ENCODE measurements at regions not wholly inside any gene's neighbourhood (a gene's known extent, or its start where the extent isn't known, plus 50 kb on each side); places are given as distances from the start of the nearest gene placed in this dataset.
"Not testable (repeated sequence)": the region's sequence is repeated elsewhere in the genome, so short reads cannot be mapped to it uniquely, and the experiment has no call there.

- no peak for DNase-seq (ENCODE audit: extremely low read depth in 1 of 11, low read depth in 9 of 11, low spot score in 4 of 11)
Observed at GRCh38 chr7:45435131-45435530, 139.0 kb upstream of the ADCY1 start.

- no peak for DNase-seq (ENCODE audit: extremely low read depth in 1 of 11, low read depth in 9 of 11, low spot score in 4 of 11)
Observed at GRCh38 chr7:45435846-45436245, 138.3 kb upstream of the ADCY1 start.

- not testable (repeated sequence) for DNase-seq (ENCODE audit: extremely low read depth in 1 of 11, low read depth in 9 of 11, low spot score in 4 of 11)
Observed at GRCh38 chr7:45440776-45441175, 133.4 kb upstream of the ADCY1 start.

- no peak for DNase-seq (ENCODE audit: extremely low read depth in 1 of 11, low read depth in 9 of 11, low spot score in 4 of 11)
Observed at GRCh38 chr7:45443263-45443662, 130.9 kb upstream of the ADCY1 start.

GRCh38 chr7:45446195-45446944 lies 127.8 kb upstream of the ADCY1 start:
- DNase-seq (ENCODE audit: extremely low read depth in 1 of 11, low read depth in 9 of 11, low spot score in 4 of 11) = no peak

GRCh38 chr7:45447296-45447695 lies 126.9 kb upstream of the ADCY1 start:
- no peak for DNase-seq (ENCODE audit: extremely low read depth in 1 of 11, low read depth in 9 of 11, low spot score in 4 of 11)

- no peak for DNase-seq (ENCODE audit: extremely low read depth in 1 of 11, low read depth in 9 of 11, low spot score in 4 of 11)
Observed at GRCh38 chr7:45450571-45451204, 123.5 kb upstream of the ADCY1 start.

- DNase-seq (ENCODE audit: extremely low read depth in 1 of 11, low read depth in 9 of 11, low spot score in 4 of 11) = no peak
Observed at GRCh38 chr7:45451342-45452035, 122.7 kb upstream of the ADCY1 start.

- no peak for DNase-seq (ENCODE audit: extremely low read depth in 1 of 11, low read depth in 9 of 11, low spot score in 4 of 11)
Observed at GRCh38 chr7:45454771-45455170, 119.4 kb upstream of the ADCY1 start.

- no peak for DNase-seq (ENCODE audit: extremely low read depth in 1 of 11, low read depth in 9 of 11, low spot score in 4 of 11)
Observed at GRCh38 chr7:45455662-45456061, 118.5 kb upstream of the ADCY1 start.

- DNase-seq (ENCODE audit: extremely low read depth in 1 of 11, low read depth in 9 of 11, low spot score in 4 of 11) = no peak
Observed at GRCh38 chr7:45456105-45456504, 118.1 kb upstream of the ADCY1 start.

GRCh38 chr7:45456747-45457524 lies 117.2 kb upstream of the ADCY1 start:
- no peak for DNase-seq (ENCODE audit: extremely low read depth in 1 of 11, low read depth in 9 of 11, low spot score in 4 of 11)

- no peak for DNase-seq (ENCODE audit: extremely low read depth in 1 of 11, low read depth in 9 of 11, low spot score in 4 of 11)
Observed at GRCh38 chr7:45457591-45457990, 116.6 kb upstream of the ADCY1 start.

GRCh38 chr7:45459476-45459875 lies 114.7 kb upstream of the ADCY1 start:
- DNase-seq (ENCODE audit: extremely low read depth in 1 of 11, low read depth in 9 of 11, low spot score in 4 of 11) = no peak

- DNase-seq (ENCODE audit: extremely low read depth in 1 of 11, low read depth in 9 of 11, low spot score in 4 of 11) = no peak
Observed at GRCh38 chr7:45460379-45460778, 113.8 kb upstream of the ADCY1 start.

GRCh38 chr7:45461026-45461425 lies 113.1 kb upstream of the ADCY1 start:
- DNase-seq (ENCODE audit: extremely low read depth in 1 of 11, low read depth in 9 of 11, low spot score in 4 of 11) = no peak

- DNase-seq (ENCODE audit: extremely low read depth in 1 of 11, low read depth in 9 of 11, low spot score in 4 of 11) = no peak
Observed at GRCh38 chr7:45469103-45469502, 105.1 kb upstream of the ADCY1 start.

GRCh38 chr7:45470031-45470430 lies 104.1 kb upstream of the ADCY1 start:
- no peak for DNase-seq (ENCODE audit: extremely low read depth in 1 of 11, low read depth in 9 of 11, low spot score in 4 of 11)

- DNase-seq (ENCODE audit: extremely low read depth in 1 of 11, low read depth in 9 of 11, low spot score in 4 of 11) = no peak
Observed at GRCh38 chr7:45479781-45480180, 94.4 kb upstream of the ADCY1 start.

GRCh38 chr7:45482451-45482850 lies 91.7 kb upstream of the ADCY1 start:
- DNase-seq (ENCODE audit: extremely low read depth in 1 of 11, low read depth in 9 of 11, low spot score in 4 of 11) = no peak

All from renal cortex interstitium (tissue), 11 donors.